Left colon (tissue), 2 donors: ENCODE measurements at regions not wholly inside any gene's neighbourhood (a gene's known extent, or its start where the extent isn't known, plus 50 kb on each side); places are given as distances from the start of the nearest gene placed in this dataset.
"Not testable (repeated sequence)": the region's sequence is repeated elsewhere in the genome, so short reads cannot be mapped to it uniquely, and the experiment has no call there.

Source experiments
- ATAC-seq: fragments of 200-7000 bp; cut with Tn5 transposase; one replicate; pipeline ENCODE4 v1.9.1; 2020; ENCODE audit warnings: mild to moderate bottlenecking, moderate library complexity
- DNase-seq, 2 donors: peaks; one replicate each; pipeline ENCODE4 v3.0.0-alpha.2; 2020
- intact Hi-C, 2 donors: fragments of 100-400 bp; cut with DNase I in 1 of 2; cut with micrococcal nuclease in 1 of 2; formaldehyde crosslinking; loops; one replicate each; pipeline versions ENCODE4 v1.11.2 to v1.14.0; 2022; cut with DNase I, micrococcal nuclease
- donor health status: DM: no; HTN: no; CAD: no.
- donor health status: DM: yes; HTN: yes; CAD: no.

GRCh38 chr5:163670036-163670435 lies 164.6 kb downstream of the MAT2B start:
- intact Hi-C loops, result no loop called here
- ATAC-seq (no peak), DNase-seq (no peak)

- intact Hi-C loops, result no loop called here
- ATAC-seq, result peak; percentile 73
- DNase-seq, result no peak
Observed at GRCh38 chr5:163677092-163677491, 171.7 kb downstream of the MAT2B start.

GRCh38 chr5:163682234-163682633 lies 176.8 kb downstream of the MAT2B start:
- intact Hi-C loops, result no loop called here
- no peak for ATAC-seq

GRCh38 chr5:163687414-163687813 lies 182.0 kb downstream of the MAT2B start:
- DNase-seq (no peak), ATAC-seq (no peak)
- intact Hi-C loops, result no loop called here

More at GRCh38 chr5:163682234-163682633, 176.8 kb downstream of the MAT2B start:
- DNase-seq, result no peak

GRCh38 chr5:163692091-163692490 lies 186.7 kb downstream of the MAT2B start:
- DNase-seq (no peak), ATAC-seq (no peak)
- intact Hi-C loops, result loop anchor here in 1 of 2 donors (10.0 kb wide), 1 partner anchor 813 kb away; no protein-coding TSS in a partner anchor

GRCh38 chr5:163695830-163696578 lies 190.6 kb downstream of the MAT2B start:
- intact Hi-C loops, result loop anchor here in 1 of 2 donors (10.0 kb wide), 1 partner anchor 809 kb away; no protein-coding TSS in a partner anchor
- DNase-seq (peak; percentile 25 to 27), ATAC-seq (peak; percentile 98)

- intact Hi-C loops, result loop anchor here in 1 of 2 donors (10.0 kb wide), 1 partner anchor 808 kb away; no protein-coding TSS in a partner anchor
- DNase-seq (no peak), ATAC-seq (no peak)
Observed at GRCh38 chr5:163696579-163696887, 191.1 kb downstream of the MAT2B start.

- no peak for ATAC-seq
- intact Hi-C loops, result no loop called here
Observed at GRCh38 chr5:163706053-163706771, 200.8 kb downstream of the MAT2B start.

GRCh38 chr5:163712011-163712410 lies 206.6 kb downstream of the MAT2B start:
- ATAC-seq (no peak), DNase-seq (no peak)
- intact Hi-C loops, result no loop called here

More at GRCh38 chr5:163706053-163706771, 200.8 kb downstream of the MAT2B start:
- DNase-seq, result no peak

- DNase-seq (no peak), ATAC-seq (no peak)
- intact Hi-C loops, result no loop called here
Observed at GRCh38 chr5:163718272-163718671, 212.9 kb downstream of the MAT2B start.

- intact Hi-C loops, result no loop called here
- no peak for DNase-seq
- no peak for ATAC-seq
Observed at GRCh38 chr5:163724305-163724704, 218.9 kb downstream of the MAT2B start.

- ATAC-seq, result peak; percentile 76
- DNase-seq, result peak; percentile 9 to 24
- intact Hi-C loops, result no loop called here
Observed at GRCh38 chr5:163727028-163727427, 221.6 kb downstream of the MAT2B start.

- DNase-seq (peak; percentile 38 to 53), ATAC-seq (peak; percentile 99)
- intact Hi-C loops, result no loop called here
Observed at GRCh38 chr5:163730206-163730756, 224.9 kb downstream of the MAT2B start.

- DNase-seq, result no peak
- intact Hi-C loops, result no loop called here
- no peak for ATAC-seq
Observed at GRCh38 chr5:163731256-163731655, 225.8 kb downstream of the MAT2B start.

- DNase-seq (no peak), ATAC-seq (no peak)
- intact Hi-C loops, result no loop called here
Observed at GRCh38 chr5:163735069-163735468, 229.7 kb downstream of the MAT2B start.

GRCh38 chr5:163747586-163747985 lies 242.2 kb downstream of the MAT2B start:
- intact Hi-C loops, result no loop called here
- ATAC-seq, result no peak
- no peak for DNase-seq

- intact Hi-C loops, result no loop called here
- ATAC-seq (no peak), DNase-seq (no peak)
Observed at GRCh38 chr5:163748934-163749333, 243.5 kb downstream of the MAT2B start.

- ATAC-seq, DNase-seq, intact Hi-C loops: not testable (repeated sequence)
Observed at GRCh38 chr5:163750415-163750814, 245.0 kb downstream of the MAT2B start.

GRCh38 chr5:163755505-163755904 lies 250.1 kb downstream of the MAT2B start:
- no peak for ATAC-seq
- intact Hi-C loops, result no loop called here
- DNase-seq, result no peak

GRCh38 chr5:163756170-163756569 lies 250.8 kb downstream of the MAT2B start:
- no peak for DNase-seq
- intact Hi-C loops, result no loop called here
- ATAC-seq, result no peak
